Epidermal melanocyte (primary cell): ENCODE measurements at regions not wholly inside any gene's neighbourhood (a gene's known extent, or its start where the extent isn't known, plus 50 kb on each side); places are given as distances from the start of the nearest gene placed in this dataset.
"Not testable (repeated sequence)": the region's sequence is repeated elsewhere in the genome, so short reads cannot be mapped to it uniquely, and the experiment has no call there.

ENCODE experiments used
- DNase-seq: peaks from one replicate; pipeline ENCODE4 v3.0.0; 2011; ENCODE audit warnings: low spot score; ENCODE audit not compliant: insufficient read length

- DNase-seq = not testable (repeated sequence)
Measured at GRCh38 chr4:4031446-4032135, 195.1 kb downstream of the OTOP1 start.

GRCh38 chr4:4032364-4032763, 194.4 kb downstream of the OTOP1 start:
- DNase-seq = not testable (repeated sequence)

DNA sequence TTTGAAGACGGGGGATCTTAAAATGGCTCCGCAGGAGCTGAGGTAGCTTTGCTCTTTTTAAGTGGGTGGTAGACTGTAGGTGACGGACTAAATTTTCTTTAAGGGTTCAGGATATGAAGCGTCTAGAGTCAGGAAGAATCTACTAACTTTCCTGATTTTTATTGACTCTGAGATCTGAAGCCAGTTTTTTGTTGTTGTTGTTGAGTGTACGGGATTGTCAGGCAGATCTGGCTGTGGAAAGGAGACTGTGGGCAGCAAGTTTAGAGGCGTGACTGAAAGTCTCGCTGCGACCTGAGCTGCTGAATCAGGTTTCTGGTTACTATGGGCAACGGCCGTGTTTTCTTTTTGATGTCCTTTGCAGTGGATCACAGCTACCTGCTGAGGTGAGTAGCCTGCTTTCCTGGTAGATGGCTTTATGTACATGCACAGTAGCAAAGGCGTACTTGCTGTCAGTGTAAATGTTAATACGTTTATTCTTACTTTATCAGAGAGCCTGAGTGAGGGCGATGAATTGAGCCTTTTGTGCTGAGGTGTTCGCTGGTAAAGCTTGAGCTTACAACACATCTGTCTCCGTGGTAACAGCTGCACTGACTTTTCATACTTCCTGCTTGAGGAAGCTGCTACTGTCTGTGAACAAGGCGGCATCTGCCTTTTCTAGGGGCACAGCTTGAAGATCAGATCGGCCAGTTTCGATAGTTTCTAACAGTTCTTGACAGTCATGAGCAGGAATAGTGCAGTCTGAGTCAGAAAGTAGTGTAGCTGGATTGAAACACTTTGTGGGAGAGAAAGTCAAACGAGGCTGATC, 193.7 kb downstream of the OTOP1 start:
- not testable (repeated sequence) for DNase-seq

- not testable (repeated sequence) for DNase-seq
Measured at GRCh38 chr4:4037399-4038138, 189.2 kb downstream of the OTOP1 start.

DNA sequence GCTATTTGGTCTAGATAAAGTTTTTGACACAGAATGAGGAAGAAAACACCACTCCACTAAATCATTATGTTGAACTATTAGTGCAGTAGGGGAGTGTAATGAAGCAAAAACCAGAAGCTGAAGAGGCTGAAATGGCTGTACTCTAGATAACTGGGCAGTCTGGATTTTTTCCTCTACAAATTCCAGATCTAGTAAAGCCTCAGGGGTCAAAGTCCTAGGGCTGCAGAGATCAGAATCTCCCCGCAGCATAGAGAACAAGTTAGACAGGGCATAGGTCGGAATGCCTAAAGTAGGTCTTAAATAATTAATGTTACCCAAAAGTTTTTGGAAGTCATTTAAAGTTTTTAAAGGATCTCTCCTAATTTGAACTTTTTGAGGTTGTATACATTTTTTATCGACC, 180.9 kb downstream of the OTOP1 start:
- DNase-seq = not testable (repeated sequence)

- DNase-seq = not testable (repeated sequence)
Measured at GRCh38 chr4:4046686-4047085, 180.0 kb downstream of the OTOP1 start.

DNA sequence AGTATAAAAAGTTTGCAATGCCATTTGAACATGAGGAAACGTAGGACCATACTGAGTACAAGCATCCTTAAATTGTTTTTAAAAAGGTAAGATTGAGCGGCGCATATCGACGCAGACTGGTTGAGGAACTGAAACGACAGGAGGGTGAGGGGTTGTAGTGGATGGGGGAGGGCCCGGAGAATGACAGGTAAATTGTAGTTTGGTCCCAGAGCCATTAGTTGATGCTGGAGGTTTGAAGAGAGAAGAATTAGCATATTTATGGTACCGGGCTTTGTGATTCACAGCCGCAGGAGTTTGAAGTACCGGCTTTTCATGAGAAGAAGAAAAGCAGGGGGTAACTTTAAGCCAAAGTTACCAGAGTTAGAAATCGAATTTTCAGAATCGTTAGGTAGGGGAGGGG, 179.5 kb downstream of the OTOP1 start:
- not testable (repeated sequence) for DNase-seq

GRCh38 chr4:4048227-4048626, 178.5 kb downstream of the OTOP1 start:
- not testable (repeated sequence) for DNase-seq

DNA sequence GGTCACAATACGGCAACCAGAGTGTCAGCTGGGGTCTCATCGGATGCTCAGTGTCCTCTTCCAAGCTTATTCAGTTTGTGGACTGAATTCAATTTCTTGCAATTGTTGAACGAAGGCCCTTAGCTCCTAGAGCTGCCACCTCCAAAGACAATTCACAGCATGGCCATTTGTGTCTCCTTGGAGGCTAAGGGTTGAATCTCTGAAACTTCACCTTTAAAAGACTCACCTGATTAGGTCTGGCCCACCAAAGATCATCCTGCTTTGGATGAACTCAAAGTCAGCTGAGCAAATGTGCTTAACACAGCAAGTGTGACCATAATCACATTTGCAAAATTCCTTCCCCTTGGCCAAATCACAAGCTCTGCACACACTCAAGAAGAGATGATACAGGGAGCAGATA, 175.9 kb downstream of the OTOP1 start:
- not testable (repeated sequence) for DNase-seq

DNA sequence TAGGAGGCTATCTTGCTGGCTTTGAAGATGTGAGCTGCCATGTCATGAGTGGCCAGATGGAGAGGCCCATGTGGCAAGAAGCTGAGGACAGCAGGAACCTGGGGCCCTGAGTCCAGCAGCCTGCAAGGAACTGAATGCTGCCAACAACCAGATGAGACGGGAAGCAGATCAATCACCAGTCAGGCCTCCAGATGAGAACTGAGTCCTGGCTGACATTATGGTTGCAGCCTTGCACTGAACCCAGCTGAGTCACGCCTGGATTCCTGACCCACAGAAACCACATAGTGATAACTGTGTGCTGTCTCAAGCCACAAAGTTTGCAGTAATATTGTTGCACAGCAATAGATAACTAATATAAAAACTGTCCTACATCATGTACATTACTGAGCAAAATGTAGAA, 173.8 kb downstream of the OTOP1 start:
- DNase-seq = not testable (repeated sequence)

DNA sequence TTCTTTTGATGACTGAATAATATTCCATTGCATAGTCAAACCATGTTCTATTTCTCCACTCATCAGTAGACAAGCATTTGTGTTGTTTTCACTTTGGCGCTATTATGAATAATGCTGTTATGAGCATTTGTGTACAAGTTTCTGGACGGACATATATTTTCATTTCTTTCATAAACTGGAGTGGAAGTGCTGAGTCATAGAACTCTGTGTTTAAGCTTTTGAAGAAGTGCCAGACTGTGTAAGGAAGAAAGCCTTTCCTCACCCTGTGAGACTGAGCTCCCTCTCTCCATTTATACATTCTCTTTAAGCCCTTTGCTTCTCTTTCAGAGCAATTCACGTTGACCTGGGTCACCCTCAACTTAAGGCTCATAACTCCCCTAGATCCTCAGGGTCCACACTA, 169.5 kb downstream of the OTOP1 start:
- not testable (repeated sequence) for DNase-seq

- not testable (repeated sequence) for DNase-seq
Measured at GRCh38 chr4:4084171-4084570, 142.6 kb downstream of the OTOP1 start.

GRCh38 chr4:4089716-4090419, 136.9 kb downstream of the OTOP1 start:
- DNase-seq = not testable (repeated sequence)

- not testable (repeated sequence) for DNase-seq
Measured at GRCh38 chr4:4090720-4091119, 136.0 kb downstream of the OTOP1 start.

GRCh38 chr4:4092159-4092558, 134.6 kb downstream of the OTOP1 start:
- DNase-seq = not testable (repeated sequence)

DNA sequence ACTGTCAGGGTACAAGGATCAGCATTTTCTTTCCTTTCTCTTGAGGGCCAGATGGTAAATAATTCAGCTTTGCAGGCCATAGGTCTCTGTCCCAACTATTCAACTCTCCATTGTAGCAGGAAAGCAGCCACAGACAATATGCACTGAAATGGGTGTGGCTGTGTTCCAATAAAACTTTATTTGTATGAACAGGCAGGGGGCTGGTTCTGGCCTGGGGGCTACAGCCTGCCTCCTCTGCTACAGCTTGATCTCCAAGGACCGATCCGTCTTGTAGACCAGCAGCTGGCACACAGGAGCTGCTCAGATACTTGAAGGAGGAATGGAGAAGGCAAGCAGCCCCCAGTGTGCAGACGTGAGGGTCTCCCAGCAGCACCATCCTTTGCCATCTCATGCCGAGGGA, 127.1 kb downstream of the OTOP1 start:
- not testable (repeated sequence) for DNase-seq

- not testable (repeated sequence) for DNase-seq
Measured at GRCh38 chr4:4106923-4107322, 119.8 kb downstream of the OTOP1 start.

GRCh38 chr4:4107411-4108107, 119.2 kb downstream of the OTOP1 start:
- peak; percentile 22 for DNase-seq

- DNase-seq = not testable (repeated sequence)
Measured at GRCh38 chr4:4115381-4115780, 111.3 kb downstream of the OTOP1 start.

GRCh38 chr4:4116901-4117300, 109.8 kb downstream of the OTOP1 start:
- not testable (repeated sequence) for DNase-seq

- DNase-seq = not testable (repeated sequence)
Measured at GRCh38 chr4:4134368-4134767, 92.4 kb downstream of the OTOP1 start.
